GM12873 (cell line): ENCODE measurements at regions not wholly inside any gene's neighbourhood (a gene's known extent, or its start where the extent isn't known, plus 50 kb on each side); places are given as distances from the start of the nearest gene placed in this dataset.

Source experiments
- CTCF ChIP-seq: IDR thresholded peaks from 2 replicates; pipeline ENCODE4 v1.5.1; 2012; ENCODE audit warnings: low read depth, mild to moderate bottlenecking, moderate library complexity, low read length, control low read depth; ENCODE audit not compliant: insufficient read depth; ENCODE audit errors: missing control alignments

- TF ChIP-seq CTCF = no peak
Observed at GRCh38 chr2:236796236-236796635, 226.6 kb downstream of the ACKR3 start.

- no peak for TF ChIP-seq CTCF
Observed at GRCh38 chr2:236797411-236797810, 227.8 kb downstream of the ACKR3 start.

- TF ChIP-seq CTCF = no peak
Observed at GRCh38 chr2:236798491-236798890, 228.9 kb downstream of the ACKR3 start.

- TF ChIP-seq CTCF = no peak
Observed at GRCh38 chr2:236799391-236800026, 229.9 kb downstream of the ACKR3 start.

GRCh38 chr2:236802862-236803261 lies 233.2 kb downstream of the ACKR3 start:
- TF ChIP-seq CTCF = no peak

GRCh38 chr2:236803621-236804020 lies 234.0 kb downstream of the ACKR3 start:
- no peak for TF ChIP-seq CTCF

- TF ChIP-seq CTCF = no peak
Observed at GRCh38 chr2:236805800-236806531, 236.3 kb downstream of the ACKR3 start.
